Coronary artery (tissue), 2 donors: ENCODE measurements at regions not wholly inside any gene's neighbourhood (a gene's known extent, or its start where the extent isn't known, plus 50 kb on each side); places are given as distances from the start of the nearest gene placed in this dataset.

Experiments
- DNase-seq: peaks from one replicate; pipeline ENCODE4 v3.0.0-alpha.2; 2017; ENCODE audit warnings: low spot score
- H3K27ac ChIP-seq, 2 donors: fragments of 200-600 bp; sonication (generic); one replicate each; pipeline ENCODE4 v1.5.1; 2016 to 2019
- H3K4me3 ChIP-seq: fragments of 200-600 bp; sonication (generic); 2 replicates; pipeline ENCODE4 v1.5.1; 2016; ENCODE audit warnings: mild to moderate bottlenecking, moderate library complexity
- CTCF ChIP-seq: fragments of 200-600 bp; sonication (generic); IDR thresholded peaks from one replicate; pipeline ENCODE4 v1.5.1; 2019; ENCODE audit warnings: antibody characterized with exemption

- no peak overlapping the region for H3K4me3 ChIP-seq
- no peak for DNase-seq
- H3K27ac ChIP-seq: no peak overlapping the region
- no peak for TF ChIP-seq CTCF
These were observed 79.8 kb upstream of the GPM6A start for GRCh38 chr4:175891851-175892250.

GRCh38 chr4:175905925-175906324 is 93.9 kb upstream of the GPM6A start:
- H3K4me3 ChIP-seq: no peak overlapping the region
- no peak for TF ChIP-seq CTCF
- no peak for DNase-seq
- H3K27ac ChIP-seq: no peak overlapping the region

- H3K27ac ChIP-seq: no peak overlapping the region
- DNase-seq: no peak
- TF ChIP-seq CTCF: no peak
- H3K4me3 ChIP-seq: no peak overlapping the region
These were observed 94.3 kb upstream of the GPM6A start for GRCh38 chr4:175906384-175906783.

GRCh38 chr4:175910700-175911099 is 98.6 kb upstream of the GPM6A start:
- no peak for DNase-seq
- no peak overlapping the region for H3K27ac ChIP-seq
- no peak for TF ChIP-seq CTCF
- no peak overlapping the region for H3K4me3 ChIP-seq

- no peak for DNase-seq
- TF ChIP-seq CTCF: no peak
- Histone ChIP-seq H3K4me3 (no peak overlapping the region), H3K27ac (no peak overlapping the region)
These were observed 104.7 kb upstream of the GPM6A start for GRCh38 chr4:175916626-175917351.

GRCh38 chr4:175927121-175927520 is 115.1 kb upstream of the GPM6A start:
- no peak for TF ChIP-seq CTCF
- no peak overlapping the region for H3K4me3 ChIP-seq
- no peak for DNase-seq
- H3K27ac ChIP-seq: no peak overlapping the region

GRCh38 chr4:175929441-175929840 is 117.4 kb upstream of the GPM6A start:
- DNase-seq: no peak
- Histone ChIP-seq H3K4me3 (no peak overlapping the region), H3K27ac (no peak overlapping the region)
- no peak for TF ChIP-seq CTCF
